CD1c-positive myeloid dendritic cell (primary cell): ENCODE measurements at regions not wholly inside any gene's neighbourhood (a gene's known extent, or its start where the extent isn't known, plus 50 kb on each side); places are given as distances from the start of the nearest gene placed in this dataset.
"Not testable (repeated sequence)": the region's sequence is repeated elsewhere in the genome, so short reads cannot be mapped to it uniquely, and the experiment has no call there.

Experiments
- DNase-seq: peaks from one replicate; pipeline ENCODE4 v3.0.0-alpha.2; 2016; ENCODE audit errors: extremely low spot score

- no peak for DNase-seq
These were observed 614.0 kb upstream of the SYNCRIP start for GRCh38 chr6:86256615-86257187.

- no peak for DNase-seq
These were observed 613.3 kb upstream of the SYNCRIP start for GRCh38 chr6:86255973-86256372.

GRCh38 chr6:86251106-86251505, 608.4 kb upstream of the SYNCRIP start:
- no peak for DNase-seq

- DNase-seq: no peak
These were observed 575.2 kb upstream of the SYNCRIP start for GRCh38 chr6:86217906-86218305.

GRCh38 chr6:86215323-86215722, 572.6 kb upstream of the SYNCRIP start:
- no peak for DNase-seq

- DNase-seq: no peak
These were observed 563.3 kb upstream of the SYNCRIP start for GRCh38 chr6:86205980-86206379.

- no peak for DNase-seq
These were observed 560.4 kb upstream of the SYNCRIP start for GRCh38 chr6:86203044-86203443.

- DNase-seq: no peak
These were observed 551.1 kb upstream of the SYNCRIP start for GRCh38 chr6:86193821-86194220.

GRCh38 chr6:86192123-86192522, 549.4 kb upstream of the SYNCRIP start:
- no peak for DNase-seq

GRCh38 chr6:86175149-86175548, 532.5 kb upstream of the SYNCRIP start:
- DNase-seq: not testable (repeated sequence)

- no peak for DNase-seq
These were observed 512.2 kb upstream of the SYNCRIP start for GRCh38 chr6:86154852-86155251.

GRCh38 chr6:86153521-86153920, 510.8 kb upstream of the SYNCRIP start:
- DNase-seq: no peak

- DNase-seq: no peak
These were observed 509.9 kb upstream of the SYNCRIP start for GRCh38 chr6:86152546-86152945.

GRCh38 chr6:86148586-86148985, 505.9 kb upstream of the SYNCRIP start:
- no peak for DNase-seq

GRCh38 chr6:86147859-86148258, 505.2 kb upstream of the SYNCRIP start:
- no peak for DNase-seq

- no peak for DNase-seq
These were observed 504.6 kb upstream of the SYNCRIP start for GRCh38 chr6:86147311-86147710.

- DNase-seq: not testable (repeated sequence)
These were observed 504.1 kb upstream of the SYNCRIP start for GRCh38 chr6:86146751-86147150.

- DNase-seq: no peak
These were observed 499.6 kb upstream of the SYNCRIP start for GRCh38 chr6:86142326-86142725.

GRCh38 chr6:86128130-86128814, 485.6 kb upstream of the SYNCRIP start:
- no peak for DNase-seq

GRCh38 chr6:86122086-86122485, 479.4 kb upstream of the SYNCRIP start:
- no peak for DNase-seq

- DNase-seq: no peak
These were observed 475.6 kb upstream of the SYNCRIP start for GRCh38 chr6:86118271-86118670.

- DNase-seq: no peak
These were observed 465.3 kb upstream of the SYNCRIP start for GRCh38 chr6:86107985-86108384.

GRCh38 chr6:86087954-86088353, 445.3 kb upstream of the SYNCRIP start:
- DNase-seq: no peak

GRCh38 chr6:86079938-86080337, 437.3 kb upstream of the SYNCRIP start:
- no peak for DNase-seq
